GM12891 (cell line): ENCODE measurements at regions not wholly inside any gene's neighbourhood (a gene's known extent, or its start where the extent isn't known, plus 50 kb on each side); places are given as distances from the start of the nearest gene placed in this dataset.

Source experiments
- PAX5 ChIP-seq: IDR thresholded peaks from 2 replicates; pipeline ENCODE4 v1.6.1; 2011; ENCODE audit warnings: low read length, moderate library complexity, mild to moderate bottlenecking; ENCODE audit not compliant: insufficient read depth, severe bottlenecking
- POLR2A ChIP-seq: IDR thresholded peaks from 2 replicates; pipeline ENCODE4 v1.6.1; 2011; ENCODE audit warnings: low read depth, low read length, control low read depth
- POLR2AphosphoS5 ChIP-seq: IDR thresholded peaks from 2 replicates; pipeline ENCODE4 v1.6.1; 2011; ENCODE audit warnings: low read depth, low read length, control low read depth
- SPI1 ChIP-seq: IDR thresholded peaks from 2 replicates; pipeline ENCODE4 v1.6.1; 2011; ENCODE audit warnings: low read depth, low read length, control low read depth
- TAF1 ChIP-seq: IDR thresholded peaks from 2 replicates; pipeline ENCODE4 v1.6.1; 2011; ENCODE audit warnings: low read depth, low read length, control low read depth

- TF ChIP-seq POLR2AphosphoS5 (no peak), POLR2A (no peak), TAF1 (no peak), PAX5 (no peak), SPI1 (no peak)
Measured at GRCh38 chr3:118167571-118167970, 867.1 kb downstream of the IGSF11 start.
